H9 (cell line): ENCODE measurements at regions not wholly inside any gene's neighbourhood (a gene's known extent, or its start where the extent isn't known, plus 50 kb on each side); places are given as distances from the start of the nearest gene placed in this dataset.

Experiments
- DNase-seq: peaks from one replicate; pipeline ENCODE4 v3.0.0-alpha.2; 2017
- H2AFZ ChIP-seq: one replicate; pipeline ENCODE4 v1.6.1; 2013; ENCODE audit warnings: mild to moderate bottlenecking, low read length, control low read depth, moderate library complexity
- H2AK5ac ChIP-seq: 2 replicates; pipeline ENCODE4 v1.6.1; 2013; ENCODE audit warnings: low read length, control low read depth, mixed read lengths; ENCODE audit not compliant: insufficient read length
- H2BK120ac ChIP-seq: one replicate; pipeline ENCODE4 v1.6.1; 2013; ENCODE audit warnings: low read depth, mild to moderate bottlenecking, low read length, control low read depth, inconsistent platforms; ENCODE audit not compliant: poor library complexity, severe bottlenecking
- H2BK12ac ChIP-seq: 2 replicates; pipeline ENCODE4 v1.6.1; 2013; ENCODE audit warnings: low read length, control low read depth, mixed read lengths, low read depth; ENCODE audit not compliant: insufficient read length
- H2BK15ac ChIP-seq: 2 replicates; pipeline ENCODE4 v1.6.1; 2013; ENCODE audit warnings: low read depth, low read length, control low read depth
- H2BK20ac ChIP-seq: one replicate; pipeline ENCODE4 v1.6.1; 2013; ENCODE audit warnings: low read depth, mild to moderate bottlenecking, low read length, control low read depth, inconsistent platforms; ENCODE audit not compliant: poor library complexity, severe bottlenecking
- H2BK5ac ChIP-seq: 2 replicates; pipeline ENCODE4 v1.6.1; 2013; ENCODE audit warnings: low read length, control low read depth, mixed read lengths; ENCODE audit not compliant: insufficient read length
- H3K14ac ChIP-seq: 2 replicates; pipeline ENCODE4 v1.6.1; 2013; ENCODE audit warnings: low read length, control low read depth; ENCODE audit not compliant: insufficient read depth
- H3K18ac ChIP-seq: 2 replicates; pipeline ENCODE4 v1.6.1; 2013; ENCODE audit warnings: low read depth, mild to moderate bottlenecking, mixed read lengths, low read length, control low read depth; ENCODE audit not compliant: insufficient read length
- H3K23ac ChIP-seq: 2 replicates; pipeline ENCODE4 v1.6.1; 2013; ENCODE audit warnings: low read length, control low read depth, mixed read lengths, low read depth; ENCODE audit not compliant: insufficient read length
- H3K23me2 ChIP-seq: 2 replicates; pipeline ENCODE4 v1.6.1; 2013; ENCODE audit warnings: low read depth, mild to moderate bottlenecking, mixed read lengths, low read length, control low read depth; ENCODE audit not compliant: insufficient read length, poor library complexity, severe bottlenecking
- H3K27ac ChIP-seq: 2 replicates; pipeline ENCODE4 v1.5.1; 2013; ENCODE audit warnings: low read length, control low read depth, mixed read lengths, low read depth; ENCODE audit not compliant: insufficient read length
- H3K27me3 ChIP-seq: 2 replicates; pipeline ENCODE4 v1.6.1; 2013; ENCODE audit warnings: low read length, control low read depth, inconsistent platforms; ENCODE audit not compliant: insufficient read depth
- H3K4ac ChIP-seq: 2 replicates; pipeline ENCODE4 v1.6.1; 2013; ENCODE audit warnings: low read depth, mild to moderate bottlenecking, control low read depth, inconsistent platforms, low read length, moderate library complexity
- H3K4me1 ChIP-seq: 2 replicates; pipeline ENCODE4 v1.6.1; 2013; ENCODE audit warnings: low read length, control low read depth, inconsistent platforms; ENCODE audit not compliant: insufficient read depth
- H3K4me2 ChIP-seq: 2 replicates; pipeline ENCODE4 v1.6.1; 2013; ENCODE audit warnings: low read length, control low read depth, mixed read lengths; ENCODE audit not compliant: insufficient read length, insufficient read depth
- H3K56ac ChIP-seq: 2 replicates; pipeline ENCODE4 v1.6.1; 2013; ENCODE audit warnings: low read depth, mild to moderate bottlenecking, mixed read lengths, low read length, control low read depth; ENCODE audit not compliant: insufficient read length
- H3K79me1 ChIP-seq: 2 replicates; pipeline ENCODE4 v1.6.1; 2013; ENCODE audit warnings: low read depth, mild to moderate bottlenecking, moderate library complexity, low read length, control low read depth, inconsistent platforms; ENCODE audit not compliant: insufficient read depth, poor library complexity, severe bottlenecking
- H3K79me2 ChIP-seq: 2 replicates; pipeline ENCODE4 v1.6.1; 2013; ENCODE audit warnings: low read length, control low read depth, inconsistent platforms; ENCODE audit not compliant: insufficient read depth
- H3K9ac ChIP-seq: 2 replicates; pipeline ENCODE4 v1.6.1; 2013; ENCODE audit warnings: low read length, control low read depth, mixed read lengths; ENCODE audit not compliant: insufficient read length; ENCODE audit errors: extremely low read depth
- H3K9me3 ChIP-seq: one replicate; pipeline ENCODE4 v1.6.1; 2013; ENCODE audit warnings: low read depth, low read length, inconsistent platforms; ENCODE audit not compliant: control insufficient read depth
- H3T11ph ChIP-seq: one replicate; pipeline ENCODE4 v1.6.1; 2013; ENCODE audit warnings: mild to moderate bottlenecking, low read length, control low read depth, inconsistent platforms
- H4K20me1 ChIP-seq: one replicate; pipeline ENCODE4 v1.6.1; 2013; ENCODE audit not compliant: control insufficient read depth, insufficient read length, insufficient read depth
- H4K5ac ChIP-seq: 2 replicates; pipeline ENCODE4 v1.6.1; 2013; ENCODE audit warnings: low read depth, mild to moderate bottlenecking, mixed read lengths, low read length, control low read depth; ENCODE audit not compliant: insufficient read length
- H4K8ac ChIP-seq: replicated peaks from 2 replicates; pipeline ENCODE4 v1.6.1; 2013; ENCODE audit warnings: low read length, control low read depth, mixed read lengths, low read depth; ENCODE audit not compliant: insufficient read length
- H4K91ac ChIP-seq: 2 replicates; pipeline ENCODE4 v1.6.1; 2013; ENCODE audit warnings: low read depth, mild to moderate bottlenecking, moderate library complexity, mixed read lengths, low read length, control low read depth; ENCODE audit not compliant: insufficient read length
- H3K27ac Mint-ChIP-seq, 3 experiments: 2 replicates in 2 of 3; 3 replicates in 1 of 3; pipeline ENCODE4 v1.8.0; 2020 to 2021; ENCODE audit warnings: mixed read lengths in 3 of 3, mild to moderate bottlenecking in 1 of 3, moderate library complexity in 1 of 3
- H3K27me3 Mint-ChIP-seq: 2 replicates; pipeline ENCODE4 v1.8.0; 2021; ENCODE audit warnings: low read depth, mild to moderate bottlenecking, moderate library complexity, mixed read lengths
- H3K36me3 Mint-ChIP-seq, 3 experiments: 2 replicates in 2 of 3; 3 replicates in 1 of 3; pipeline ENCODE4 v1.8.0; 2020 to 2021; ENCODE audit warnings: low read depth in 3 of 3, mixed read lengths in 3 of 3; ENCODE audit not compliant: insufficient read depth in 1 of 3
- H3K4me1 Mint-ChIP-seq, 2 experiments: 2 replicates each; pipeline ENCODE4 v1.8.0; 2020; ENCODE audit warnings: mixed read lengths in 2 of 2
- H3K4me3 Mint-ChIP-seq, 2 experiments: 2 replicates in 1 of 2; 3 replicates in 1 of 2; pipeline ENCODE4 v1.8.0; 2020 to 2021; ENCODE audit warnings: mild to moderate bottlenecking in 2 of 2, mixed read lengths in 2 of 2, moderate library complexity in 1 of 2
- H3K9me3 Mint-ChIP-seq, 2 experiments: 2 replicates in 1 of 2; 3 replicates in 1 of 2; pipeline ENCODE4 v1.8.0; 2020; ENCODE audit warnings: mild to moderate bottlenecking in 2 of 2, mixed read lengths in 2 of 2, moderate library complexity in 1 of 2
- WGBS: extraction: QIAGEN DNeasy Blood & Tissue Kit; methylation state at CpG from one replicate; pipeline ENCODE4 v1.1.7; 2013; ENCODE audit warnings: missing lambda C conversion rate, low lambda C conversion rate, mixed read lengths; ENCODE audit not compliant: insufficient read length; ENCODE audit errors: extremely low coverage; 5-methylcytosine and 5-hydroxymethylcytosine counted together
- TF ChIP-seq, protein P1 (sequence below): fragments of 200-600 bp; sonication (generic); conservative IDR thresholded peaks from 3 replicates; pipeline ENCODE4 v1.8.0; 2021; ENCODE audit warnings: antibody characterized with exemption, mild to moderate bottlenecking

DNA sequence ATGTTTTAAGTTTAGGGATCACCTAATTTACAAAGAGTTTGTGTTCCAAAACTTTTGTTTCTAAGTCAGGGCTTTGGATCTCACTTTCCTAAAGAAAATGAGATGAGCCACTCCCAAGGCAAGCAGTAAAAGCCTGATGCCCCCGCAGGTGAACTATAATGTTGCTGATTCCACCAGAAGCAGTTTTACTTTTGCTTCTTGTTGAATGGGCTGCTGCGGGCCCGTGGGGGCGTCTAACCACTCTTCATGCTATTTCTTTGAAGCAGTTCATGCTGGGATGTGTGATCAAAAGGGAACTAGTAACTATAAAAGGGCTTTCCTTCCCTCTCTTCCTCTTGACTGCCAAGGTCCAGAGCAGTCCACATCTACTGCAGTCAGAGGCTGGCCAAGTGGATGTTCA is 118.7 kb upstream of the NEBL start:
- Histone ChIP-seq H4K91ac (no peak overlapping the region), H3K18ac (no peak overlapping the region), H2AK5ac (no peak overlapping the region), H3K79me2 (no peaks in the 10 kb centered on the region), H3K79me1 (no peaks in the 10 kb centered on the region), H2BK20ac (no peak overlapping the region), H3T11ph (no peak overlapping the region), H3K9me3 (no peaks in the 10 kb centered on the region), H3K27ac (no peak overlapping the region), H3K4me1 (no peaks in the 10 kb centered on the region), H3K9ac (no peak overlapping the region), H3K23ac (no peak overlapping the region), H4K5ac (no peak overlapping the region), H3K14ac (no peak overlapping the region), H2BK5ac (no peak overlapping the region), H3K4ac (no peak overlapping the region), H2BK15ac (no peak overlapping the region), H2BK120ac (no peak overlapping the region), H3K56ac (no peak overlapping the region), H3K4me2 (no peak overlapping the region), H4K8ac (no peak overlapping the region), H2AFZ (no peak overlapping the region), H2BK12ac (no peak overlapping the region), H4K20me1 (no peaks in the 10 kb centered on the region), H3K23me2 (no peaks in the 10 kb centered on the region), H3K27me3 (no peaks in the 10 kb centered on the region)
- H3K4me1 Mint-ChIP-seq = peaks cover 0 to 4% of the 10 kb centered on the region in 2 experiments; a peak in 2 of 4 replicates
- TF ChIP-seq, protein P1, sequence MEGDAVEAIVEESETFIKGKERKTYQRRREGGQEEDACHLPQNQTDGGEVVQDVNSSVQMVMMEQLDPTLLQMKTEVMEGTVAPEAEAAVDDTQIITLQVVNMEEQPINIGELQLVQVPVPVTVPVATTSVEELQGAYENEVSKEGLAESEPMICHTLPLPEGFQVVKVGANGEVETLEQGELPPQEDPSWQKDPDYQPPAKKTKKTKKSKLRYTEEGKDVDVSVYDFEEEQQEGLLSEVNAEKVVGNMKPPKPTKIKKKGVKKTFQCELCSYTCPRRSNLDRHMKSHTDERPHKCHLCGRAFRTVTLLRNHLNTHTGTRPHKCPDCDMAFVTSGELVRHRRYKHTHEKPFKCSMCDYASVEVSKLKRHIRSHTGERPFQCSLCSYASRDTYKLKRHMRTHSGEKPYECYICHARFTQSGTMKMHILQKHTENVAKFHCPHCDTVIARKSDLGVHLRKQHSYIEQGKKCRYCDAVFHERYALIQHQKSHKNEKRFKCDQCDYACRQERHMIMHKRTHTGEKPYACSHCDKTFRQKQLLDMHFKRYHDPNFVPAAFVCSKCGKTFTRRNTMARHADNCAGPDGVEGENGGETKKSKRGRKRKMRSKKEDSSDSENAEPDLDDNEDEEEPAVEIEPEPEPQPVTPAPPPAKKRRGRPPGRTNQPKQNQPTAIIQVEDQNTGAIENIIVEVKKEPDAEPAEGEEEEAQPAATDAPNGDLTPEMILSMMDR = peak; percentile 48
- H3K27ac Mint-ChIP-seq = no peak overlapping the region
- H3K9me3 Mint-ChIP-seq = no peaks in the 10 kb centered on the region
- H3K36me3 Mint-ChIP-seq = peaks cover 0 to 5% (median 5%) of the 10 kb centered on the region in 3 experiments; a peak in 3 of 7 replicates
- no peaks in the 10 kb centered on the region for H3K27me3 Mint-ChIP-seq
- DNase-seq = no peak
- no CpG with 5 or more reads among the region's 4 CpGs for WGBS
- no peak overlapping the region for H3K4me3 Mint-ChIP-seq
